HG03196 (cell line): ENCODE measurements at regions not wholly inside any gene's neighbourhood (a gene's known extent, or its start where the extent isn't known, plus 50 kb on each side); places are given as distances from the start of the nearest gene placed in this dataset.
"Not testable (repeated sequence)": the region's sequence is repeated elsewhere in the genome, so short reads cannot be mapped to it uniquely, and the experiment has no call there.

ENCODE experiments used
- ATAC-seq: cut with Tn5 transposase; IDR thresholded peaks from one replicate; pipeline ENCODE4 v1.9.1; 2021; ENCODE audit not compliant: unreplicated experiment

DNA sequence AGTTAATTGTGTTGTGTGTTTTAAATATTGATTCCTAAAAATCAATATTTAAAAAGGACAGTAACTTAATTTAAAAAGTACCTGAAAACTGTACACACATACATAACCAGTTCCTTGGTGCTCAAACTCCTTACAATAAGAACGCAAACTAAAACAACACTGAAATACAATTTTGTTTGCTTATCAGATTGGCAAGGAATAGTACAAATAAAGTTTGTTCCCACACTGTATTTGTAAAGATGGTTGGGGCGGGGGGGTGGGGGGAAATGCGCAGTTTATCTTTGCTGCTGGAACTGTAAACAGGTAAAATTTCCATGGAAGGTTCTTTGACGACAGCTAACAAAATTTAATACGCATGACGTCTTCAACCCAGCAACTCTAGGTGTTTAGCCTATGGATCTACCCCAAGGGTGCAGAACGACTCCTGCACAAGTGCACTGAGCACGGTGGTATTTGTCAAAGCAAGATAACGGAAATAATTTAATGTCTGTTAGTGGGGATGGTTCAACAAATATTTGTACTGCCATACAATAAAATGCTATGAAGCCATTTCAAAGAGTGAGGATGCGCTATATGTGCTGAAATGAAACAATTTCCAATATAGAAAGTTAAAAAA lies 96.5 kb downstream of the ING1 start:
- no peak for ATAC-seq

DNA sequence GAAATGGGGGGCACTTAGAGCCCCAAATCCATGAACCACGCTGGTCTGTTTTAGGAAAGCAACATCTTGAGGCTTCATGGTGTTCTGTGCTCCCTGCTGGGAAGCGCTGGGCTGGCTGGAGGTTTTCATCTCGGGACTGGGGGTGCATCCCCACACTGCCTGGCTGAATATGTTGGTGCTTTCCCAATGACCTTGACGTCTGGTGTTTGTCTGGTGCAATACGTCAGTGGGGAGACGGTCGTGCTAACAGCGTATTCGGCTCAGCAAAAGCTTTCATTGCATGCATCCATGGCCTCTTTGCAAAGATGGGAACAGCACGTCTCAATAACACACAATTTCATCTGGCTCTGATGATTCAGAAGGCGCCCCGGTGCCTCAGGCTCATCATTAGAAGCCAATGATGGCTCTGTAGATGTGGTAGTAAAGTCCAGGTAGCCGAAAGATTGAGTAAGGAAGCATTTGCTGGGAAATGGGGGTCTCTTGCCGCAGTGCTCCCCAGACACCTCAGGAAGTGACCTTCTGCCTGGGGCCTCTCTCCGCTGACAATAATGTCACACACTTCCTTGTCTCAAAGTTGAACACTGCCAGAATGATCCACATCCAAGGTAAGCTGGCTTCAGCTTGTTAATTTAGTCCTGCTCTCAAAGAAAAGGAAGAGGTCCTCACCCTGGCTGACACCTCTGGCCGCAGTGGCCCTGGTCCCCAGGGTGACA lies 97.7 kb downstream of the ING1 start:
- ATAC-seq: no peak

DNA sequence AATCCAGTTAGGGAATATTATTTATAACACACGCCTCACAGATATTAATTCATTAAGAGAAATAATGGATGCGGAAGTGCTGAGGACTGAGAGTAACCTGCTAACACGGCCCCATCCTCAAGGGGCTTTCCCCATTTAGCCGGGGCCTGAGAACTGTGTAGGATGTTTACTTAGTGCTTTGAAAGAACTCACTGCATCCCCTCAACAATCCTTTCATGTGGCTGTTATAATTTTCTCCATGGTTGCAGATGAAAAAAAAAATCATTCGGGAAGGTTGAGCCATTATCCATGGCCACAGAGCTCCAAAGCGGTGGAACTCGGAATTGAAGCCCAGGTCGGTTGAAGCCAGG lies 98.2 kb downstream of the ING1 start:
- ATAC-seq: no peak

DNA sequence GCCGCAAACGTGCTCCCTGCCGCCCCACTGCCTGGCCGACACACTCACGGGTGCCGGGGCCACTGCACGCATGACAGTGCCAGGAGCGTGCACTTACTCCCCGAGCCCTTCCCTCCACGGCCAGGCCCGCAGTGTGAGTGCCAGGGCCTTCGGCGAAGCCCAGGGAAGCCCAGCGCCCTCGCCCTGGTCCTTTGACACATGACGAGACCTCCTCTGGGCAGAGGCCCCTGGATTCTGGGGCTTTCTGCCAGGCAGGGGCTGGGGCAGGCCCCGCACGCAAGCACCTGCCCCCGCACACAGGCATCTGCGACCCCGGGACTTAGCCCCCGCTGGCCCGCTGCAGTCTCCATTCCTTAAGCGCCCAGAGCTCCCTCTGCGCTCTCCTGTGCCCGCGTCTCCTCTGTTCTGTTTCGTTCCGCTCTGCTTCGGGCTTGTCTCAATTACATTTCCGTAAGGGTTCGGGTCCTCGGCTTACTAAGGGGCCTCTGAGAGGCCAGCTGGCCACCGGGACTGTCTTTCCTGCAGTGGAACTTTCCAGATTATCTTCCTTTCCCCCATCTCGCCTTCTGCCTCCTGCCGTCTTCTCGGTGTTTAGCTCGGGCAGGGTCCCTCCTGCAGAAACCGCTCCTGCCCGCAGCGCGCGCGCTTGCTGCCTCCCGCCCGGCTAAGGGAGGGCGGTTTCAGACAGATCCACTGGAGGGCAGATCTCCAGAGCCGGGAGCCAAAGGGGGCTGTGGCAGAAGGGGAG lies 98.8 kb downstream of the ING1 start:
- no peak for ATAC-seq

DNA sequence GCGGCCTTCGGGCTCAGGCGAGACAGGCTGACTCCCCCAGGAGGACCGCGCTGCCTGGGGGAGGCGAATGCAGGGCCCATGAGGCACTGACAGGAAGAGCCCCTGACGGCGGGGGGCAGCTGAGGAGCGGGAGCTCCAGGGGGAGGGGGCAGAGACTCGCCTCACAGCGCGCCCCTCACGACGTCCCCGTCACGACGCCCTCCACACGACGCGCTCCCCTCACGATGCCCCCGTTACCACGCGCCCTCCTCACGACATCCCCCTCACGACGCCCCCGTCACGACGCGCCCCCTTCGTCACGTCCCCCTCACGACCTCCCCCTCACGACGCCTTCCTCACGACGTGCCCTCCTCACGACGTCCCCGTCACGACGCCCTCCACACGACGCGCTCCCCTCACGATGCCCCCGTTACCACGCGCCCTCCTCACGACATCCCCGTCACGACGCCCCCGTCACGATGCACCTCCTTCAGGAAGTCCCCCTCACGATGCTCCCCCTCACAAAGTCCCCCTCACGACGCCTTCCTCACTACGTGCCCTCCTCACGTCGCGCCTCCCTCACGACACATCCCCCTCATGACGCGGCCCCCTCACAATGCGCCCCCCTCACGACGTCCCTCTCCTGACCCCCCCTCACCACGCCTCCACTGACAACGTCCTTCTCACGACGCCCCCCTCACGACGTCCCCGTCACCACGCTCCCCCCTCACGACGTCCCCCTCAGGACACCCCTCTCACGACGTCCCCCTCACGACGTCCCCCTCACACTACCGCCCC lies 99.6 kb downstream of the ING1 start:
- no peak for ATAC-seq

DNA sequence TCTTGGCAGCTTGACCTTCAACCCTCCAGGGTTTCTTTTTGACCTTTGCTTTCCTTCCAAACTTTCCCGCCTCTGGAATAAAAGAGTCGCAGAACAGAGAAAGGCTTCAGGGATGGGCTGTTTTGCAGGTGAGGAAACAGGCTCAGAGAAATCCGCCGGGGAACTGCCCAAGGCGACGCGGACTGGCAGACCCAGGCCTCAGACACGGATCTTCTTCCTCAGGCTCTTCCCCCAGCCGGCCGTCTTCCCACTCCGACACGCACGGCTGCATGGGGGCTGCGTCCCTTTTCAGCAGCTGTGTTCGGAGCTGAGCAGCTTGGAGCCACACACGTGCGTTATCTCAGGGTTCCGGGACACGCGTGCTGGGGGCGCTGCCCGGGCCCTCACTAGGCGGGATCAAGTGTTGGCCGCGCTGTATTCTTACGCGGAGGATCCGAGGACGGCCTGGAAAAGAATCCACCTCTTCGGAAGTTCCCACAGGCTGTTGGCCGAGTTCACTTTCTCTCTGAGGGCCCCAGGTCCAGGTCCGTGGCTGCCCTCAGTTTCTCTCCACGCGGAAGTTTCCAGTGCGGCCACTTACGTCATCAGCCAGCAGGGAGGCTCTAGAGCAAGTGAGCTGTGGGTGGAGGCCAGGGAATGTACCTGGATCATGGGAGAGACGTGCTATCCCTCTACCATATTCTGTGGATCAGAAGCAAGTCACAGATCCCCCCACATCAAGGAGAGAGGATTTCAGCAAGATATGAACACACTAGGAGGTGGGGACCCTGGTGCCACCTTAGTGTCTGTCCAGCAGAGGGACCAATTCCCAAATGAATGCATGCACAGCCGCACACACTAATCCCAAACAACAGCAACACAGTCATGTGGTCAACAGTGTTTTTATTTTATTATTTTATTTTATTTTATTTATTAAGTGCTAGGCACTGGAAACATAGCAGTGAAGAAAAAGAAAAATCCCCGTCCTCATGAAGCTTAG lies 100.4 kb downstream of the ING1 start:
- no peak for ATAC-seq

DNA sequence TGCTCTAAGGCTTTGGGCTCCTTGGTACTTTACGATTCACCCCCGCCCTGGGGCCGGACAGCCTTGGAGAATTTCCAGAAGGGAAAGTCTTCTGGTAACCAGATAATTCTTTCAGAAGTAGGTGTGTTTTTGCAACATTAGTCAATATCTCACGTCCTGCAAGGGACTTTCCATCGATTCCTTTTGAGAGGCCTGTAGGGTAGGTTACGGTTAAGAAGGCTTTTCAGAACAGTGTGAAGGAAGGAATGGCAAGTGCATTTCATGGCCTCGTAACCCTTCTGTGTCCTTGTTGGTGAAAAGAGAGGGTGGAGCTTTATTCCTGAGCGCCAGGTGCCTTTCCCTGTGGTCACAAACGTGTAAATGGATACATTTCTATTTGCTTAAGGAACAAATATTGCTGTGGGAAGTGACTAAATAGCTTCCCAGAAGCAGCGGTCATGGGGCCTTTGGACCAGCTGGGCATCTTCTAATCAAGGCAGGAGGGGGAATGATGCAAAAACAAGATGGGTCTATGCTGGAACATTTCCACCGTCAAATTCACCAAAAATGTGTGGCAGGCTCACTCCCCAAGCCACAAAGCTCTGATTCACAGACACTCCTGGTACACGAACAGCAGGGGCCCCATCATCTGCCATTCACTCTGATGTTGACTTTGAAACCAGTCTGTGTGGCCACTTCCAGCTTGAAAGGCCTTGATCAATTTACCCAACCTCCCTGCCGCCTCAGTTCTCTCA lies 99.2 kb downstream of the ANKRD10 start:
- ATAC-seq: no peak

DNA sequence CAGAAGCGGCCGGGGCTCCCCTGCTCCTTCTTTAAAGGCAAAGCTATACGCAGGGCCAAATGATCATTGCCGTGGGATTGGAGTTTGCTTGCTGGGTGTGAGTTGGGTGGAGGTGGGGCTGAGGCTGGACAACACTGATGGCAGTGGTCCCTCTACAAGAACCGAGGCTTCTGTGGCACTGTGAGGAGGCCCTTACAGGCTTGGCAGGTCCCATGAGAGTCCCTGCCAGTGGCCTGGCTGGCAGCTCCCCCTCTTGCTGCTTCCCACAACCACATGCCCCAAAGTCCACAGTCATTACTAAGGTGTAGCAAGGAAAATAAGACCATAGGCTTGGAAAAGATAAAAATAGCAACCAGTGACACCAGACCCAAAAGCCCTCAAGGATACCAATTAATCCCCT lies 98.4 kb downstream of the ANKRD10 start:
- no peak for ATAC-seq

DNA sequence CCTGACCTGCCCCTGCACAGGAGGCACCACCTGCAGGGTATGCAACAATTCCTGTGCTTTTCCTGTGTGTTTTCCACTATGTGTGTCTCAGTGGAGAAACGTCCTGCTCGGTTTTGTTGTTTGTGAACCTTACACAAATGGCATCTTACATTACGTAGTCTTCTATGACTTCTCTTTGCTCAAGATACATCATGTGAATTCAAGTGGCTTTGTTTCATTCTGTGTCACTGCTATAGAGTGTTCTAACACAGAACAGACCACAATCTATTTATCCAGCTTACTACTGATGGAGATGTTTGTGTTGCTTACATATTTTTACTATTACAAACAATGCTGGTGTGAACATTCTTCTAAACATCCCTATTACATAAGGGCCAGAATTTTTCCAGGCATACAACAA lies 97.7 kb downstream of the ANKRD10 start:
- ATAC-seq: no peak

DNA sequence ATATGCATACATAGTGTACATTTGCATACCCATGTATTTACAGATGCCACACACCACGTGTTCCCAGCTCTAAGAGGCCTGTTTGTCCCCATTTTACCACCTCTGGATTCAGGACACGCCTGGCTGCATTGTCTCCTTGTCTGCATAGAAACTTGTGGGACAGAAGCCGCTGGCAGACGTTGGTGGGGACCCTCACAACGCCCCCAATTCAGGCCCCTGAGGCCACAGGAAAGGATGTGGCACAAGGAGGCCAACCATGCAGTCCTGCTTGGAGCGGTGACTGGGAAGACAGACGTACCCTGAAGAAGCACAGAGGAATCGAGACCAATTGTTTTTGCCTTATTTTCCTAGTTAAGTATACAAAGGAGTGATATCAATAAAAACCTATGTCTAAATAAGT lies 96.1 kb downstream of the ANKRD10 start:
- ATAC-seq: no peak

DNA sequence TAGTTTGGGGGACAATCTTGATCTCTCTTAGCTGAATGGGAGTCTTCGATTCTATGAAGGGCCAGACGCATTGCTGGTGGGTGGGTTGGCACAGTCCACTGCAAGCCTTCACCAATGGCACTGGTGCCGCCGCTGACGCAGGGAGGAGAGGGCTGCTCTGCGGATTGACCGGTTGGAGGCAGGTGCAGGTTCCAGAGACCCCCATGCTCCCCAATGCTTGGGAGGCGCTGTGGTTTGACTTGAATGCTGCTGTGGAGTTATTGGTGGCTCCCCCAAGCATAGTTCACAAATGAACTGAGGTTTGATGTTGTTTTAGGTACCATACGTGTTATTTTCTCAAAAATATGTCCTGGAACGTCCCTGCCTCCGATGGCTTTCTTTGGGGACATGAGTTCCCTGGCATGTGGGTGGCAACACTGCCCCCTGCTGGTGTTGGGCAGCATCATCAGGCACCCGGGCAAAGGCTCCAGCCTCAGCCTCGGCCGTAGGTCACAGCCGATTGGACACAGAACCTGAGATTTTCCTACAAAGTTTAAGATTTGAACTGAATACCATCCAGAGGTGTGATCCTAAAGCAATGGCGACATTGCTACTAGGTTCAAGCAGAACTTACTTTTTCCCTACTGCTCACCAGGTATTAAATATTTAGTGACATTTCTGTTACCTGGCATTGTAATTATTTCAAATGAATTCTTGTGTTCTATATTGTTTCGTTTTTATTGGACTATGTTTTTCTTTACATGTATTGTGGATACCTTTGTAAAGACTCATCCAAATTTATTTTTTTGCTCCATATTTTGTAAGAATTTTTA lies 95.5 kb downstream of the ANKRD10 start:
- ATAC-seq: peak; percentile 76

DNA sequence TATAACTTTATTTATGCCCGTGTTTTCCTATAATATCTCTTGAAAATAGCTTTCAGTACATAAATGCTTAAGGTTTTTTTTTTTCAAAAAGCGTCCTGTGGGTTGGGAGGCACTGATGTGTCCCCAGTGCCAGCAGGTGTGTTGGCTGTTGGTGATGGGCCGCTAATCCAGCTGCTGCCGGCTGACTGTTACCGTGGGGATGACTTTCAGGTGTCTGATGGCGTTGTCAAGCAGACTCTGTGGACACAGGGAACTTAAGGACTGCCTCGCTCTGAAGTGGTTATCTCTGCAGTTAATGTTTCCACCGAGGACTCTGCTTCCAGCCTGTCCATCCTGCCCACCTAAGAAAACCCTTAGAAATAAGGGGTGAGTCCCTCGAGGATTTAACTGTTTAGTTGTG lies 94.5 kb downstream of the ANKRD10 start:
- no peak for ATAC-seq

DNA sequence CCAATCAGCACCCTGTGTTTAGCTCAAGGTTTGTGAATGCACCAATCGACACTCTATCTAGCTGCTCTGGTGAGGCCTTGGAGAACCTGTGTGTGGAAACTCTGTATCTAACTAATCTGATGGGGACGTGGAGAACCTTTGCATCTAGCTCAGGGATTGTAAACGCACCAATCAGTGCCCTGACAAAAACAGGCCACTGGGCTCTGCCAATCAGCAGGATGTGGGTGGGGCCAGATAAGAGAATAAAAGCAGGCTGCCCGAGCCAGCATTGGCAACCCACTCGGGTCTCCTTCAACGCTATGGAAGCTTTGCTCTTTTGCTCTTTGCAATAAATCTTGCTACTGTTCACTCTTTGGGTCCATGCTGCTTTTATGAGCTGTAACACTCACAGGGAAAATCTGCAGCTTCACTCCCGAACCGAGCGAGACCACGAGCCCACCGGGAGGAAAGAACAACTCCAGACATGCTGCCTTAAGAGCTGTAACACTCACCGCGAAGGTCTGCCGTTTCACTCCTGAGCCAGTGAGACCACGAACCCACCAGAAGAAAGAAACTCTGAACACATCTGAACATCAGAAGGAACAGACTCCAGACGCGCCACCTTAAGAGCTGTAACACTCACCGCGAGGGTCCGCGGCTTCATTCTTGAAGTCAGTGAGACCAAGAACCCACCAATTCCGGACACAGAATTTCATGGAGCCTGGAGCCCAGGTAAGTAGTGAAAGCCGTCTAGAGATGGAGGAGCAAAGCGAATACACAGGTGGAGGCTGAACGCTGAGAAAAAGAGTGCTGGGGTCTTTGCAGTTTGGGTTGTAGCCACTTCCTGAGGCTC lies 92.8 kb downstream of the ANKRD10 start:
- not testable (repeated sequence) for ATAC-seq

DNA sequence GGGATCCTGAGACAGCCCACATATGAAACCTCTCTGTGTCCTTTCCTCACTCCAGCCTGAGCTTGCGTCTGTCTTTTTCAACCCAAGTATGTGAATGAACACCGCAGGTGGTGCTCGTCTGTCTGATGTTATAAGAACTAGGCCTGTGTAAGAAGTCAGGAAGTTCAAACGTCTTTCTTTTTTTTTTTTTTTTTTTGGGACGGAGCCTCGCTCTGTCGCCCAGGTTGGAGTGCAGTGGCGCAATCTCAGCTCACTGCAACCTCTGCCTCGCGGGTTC lies 92.3 kb downstream of the ANKRD10 start:
- ATAC-seq: no peak

DNA sequence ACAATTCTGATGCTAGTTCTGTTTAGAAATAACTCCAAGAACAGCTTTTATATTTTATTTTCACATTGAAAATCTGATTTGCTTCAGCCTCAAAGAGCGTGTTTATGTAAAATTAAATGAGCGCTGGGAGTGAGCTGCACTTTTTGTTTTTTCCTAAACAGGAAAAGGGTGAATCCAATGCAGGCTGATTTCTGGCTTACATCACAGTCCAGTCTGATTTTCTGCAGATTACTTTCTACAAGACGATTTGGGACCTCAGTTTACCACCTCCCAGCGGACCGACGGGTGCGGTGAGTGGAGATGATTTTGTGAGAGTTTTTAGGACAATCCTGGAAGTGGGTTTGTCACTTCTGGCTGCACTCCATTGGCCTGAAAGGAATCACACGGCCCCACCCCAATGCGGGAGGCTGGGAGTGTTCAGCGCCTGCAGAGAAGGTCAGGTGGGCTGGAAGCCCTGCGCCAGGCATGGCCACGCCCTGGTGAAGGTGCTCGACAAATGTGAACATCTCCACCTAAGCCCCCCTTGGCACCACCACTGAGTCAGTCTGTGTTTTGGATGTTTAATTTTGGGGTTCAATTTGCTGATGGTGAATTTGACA lies 90.1 kb downstream of the ANKRD10 start:
- ATAC-seq: no peak

DNA sequence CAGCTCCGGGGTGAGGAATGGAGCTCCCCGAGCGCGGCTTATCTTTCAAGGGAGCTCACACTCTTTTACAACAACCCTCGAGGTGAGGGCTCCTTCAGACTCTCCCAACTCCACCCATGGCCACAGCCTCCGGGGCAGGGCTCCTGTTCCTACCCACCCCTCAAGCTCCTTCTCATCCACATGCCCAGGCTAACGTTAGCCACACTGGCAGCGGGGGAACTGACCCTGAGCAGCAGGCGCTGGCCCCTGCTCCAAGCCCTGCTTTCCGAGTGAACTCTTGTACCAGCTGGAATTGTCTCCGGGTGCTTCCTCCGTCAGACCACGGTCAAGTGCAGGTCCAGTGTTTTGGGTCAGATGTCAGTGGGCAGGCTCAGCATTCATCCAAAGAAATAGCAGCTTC lies 89.4 kb downstream of the ANKRD10 start:
- ATAC-seq: no peak

DNA sequence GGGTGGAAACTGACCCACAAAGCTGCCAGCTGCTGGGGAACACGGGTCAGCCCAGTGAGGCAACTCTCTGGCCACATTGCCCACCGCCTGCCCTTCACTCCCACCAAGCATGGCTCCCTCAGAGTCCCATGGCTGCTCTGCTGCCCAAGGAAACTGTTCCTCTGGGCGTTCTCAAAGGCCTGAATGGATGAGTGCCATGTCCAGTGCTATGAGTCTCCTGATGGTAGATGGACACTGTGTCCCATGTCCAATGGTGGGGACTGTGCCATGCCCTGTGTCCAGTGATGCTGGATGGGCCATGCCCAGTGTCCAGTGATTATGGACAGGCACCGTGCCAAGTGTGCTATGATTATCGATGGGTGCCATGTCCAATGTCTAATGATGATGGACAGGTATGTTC lies 88.8 kb downstream of the ANKRD10 start:
- no peak for ATAC-seq
